GM12873 (cell line): ENCODE measurements at regions not wholly inside any gene's neighbourhood (a gene's known extent, or its start where the extent isn't known, plus 50 kb on each side); places are given as distances from the start of the nearest gene placed in this dataset.

Experiments used
- TF ChIP-seq, protein P1 (sequence below): IDR thresholded peaks from 2 replicates; pipeline ENCODE4 v1.5.1; 2012; ENCODE audit warnings: low read depth, mild to moderate bottlenecking, moderate library complexity, low read length, control low read depth; ENCODE audit not compliant: insufficient read depth; ENCODE audit errors: missing control alignments

DNA sequence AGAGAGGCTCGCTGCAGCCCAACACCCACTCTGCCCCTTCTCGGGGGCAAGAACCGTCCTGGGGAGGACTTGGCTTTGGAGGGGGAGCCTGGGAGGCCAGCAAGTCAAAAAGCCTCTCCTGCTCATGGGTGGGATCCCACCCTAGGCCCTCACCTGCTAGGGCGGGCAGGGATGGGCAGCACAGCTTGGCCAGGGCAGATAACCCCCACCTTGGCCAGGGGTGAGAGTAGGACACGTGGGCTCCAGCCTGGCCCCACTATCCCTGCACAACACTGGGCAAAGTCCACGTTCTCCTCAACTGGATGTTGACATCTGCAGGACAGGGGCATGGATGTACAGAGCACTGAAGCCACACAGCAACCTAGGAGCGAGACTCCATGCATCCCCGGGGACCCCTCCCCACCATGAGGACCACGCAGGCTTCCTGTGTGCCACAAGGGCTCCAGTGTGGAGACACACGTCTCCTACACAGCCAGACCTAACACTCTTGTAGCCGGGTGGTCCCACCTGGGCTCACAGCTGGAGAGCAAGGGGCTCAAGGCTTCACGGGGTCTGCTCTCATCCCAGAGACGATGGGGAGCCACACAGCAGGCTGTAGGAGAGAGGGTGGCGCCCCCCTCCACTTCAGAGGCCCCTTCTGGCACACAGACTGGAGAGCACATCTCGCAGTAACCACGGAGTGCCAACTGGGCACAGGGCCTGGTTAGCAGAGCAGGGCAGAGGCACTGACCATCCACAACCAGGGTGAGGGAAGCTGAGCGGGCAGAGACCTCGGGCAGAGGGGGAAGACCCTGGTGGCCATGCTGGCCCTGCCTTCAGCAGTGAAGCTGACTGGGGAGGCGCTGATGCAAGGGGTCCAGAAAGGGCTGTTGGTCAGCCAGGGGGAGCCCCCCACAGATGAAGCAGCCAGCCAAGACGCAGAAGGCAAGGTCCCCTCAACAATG lies 171.1 kb downstream of the CRYBB2 start:
- TF ChIP-seq, protein P1, sequence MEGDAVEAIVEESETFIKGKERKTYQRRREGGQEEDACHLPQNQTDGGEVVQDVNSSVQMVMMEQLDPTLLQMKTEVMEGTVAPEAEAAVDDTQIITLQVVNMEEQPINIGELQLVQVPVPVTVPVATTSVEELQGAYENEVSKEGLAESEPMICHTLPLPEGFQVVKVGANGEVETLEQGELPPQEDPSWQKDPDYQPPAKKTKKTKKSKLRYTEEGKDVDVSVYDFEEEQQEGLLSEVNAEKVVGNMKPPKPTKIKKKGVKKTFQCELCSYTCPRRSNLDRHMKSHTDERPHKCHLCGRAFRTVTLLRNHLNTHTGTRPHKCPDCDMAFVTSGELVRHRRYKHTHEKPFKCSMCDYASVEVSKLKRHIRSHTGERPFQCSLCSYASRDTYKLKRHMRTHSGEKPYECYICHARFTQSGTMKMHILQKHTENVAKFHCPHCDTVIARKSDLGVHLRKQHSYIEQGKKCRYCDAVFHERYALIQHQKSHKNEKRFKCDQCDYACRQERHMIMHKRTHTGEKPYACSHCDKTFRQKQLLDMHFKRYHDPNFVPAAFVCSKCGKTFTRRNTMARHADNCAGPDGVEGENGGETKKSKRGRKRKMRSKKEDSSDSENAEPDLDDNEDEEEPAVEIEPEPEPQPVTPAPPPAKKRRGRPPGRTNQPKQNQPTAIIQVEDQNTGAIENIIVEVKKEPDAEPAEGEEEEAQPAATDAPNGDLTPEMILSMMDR: no peak

DNA sequence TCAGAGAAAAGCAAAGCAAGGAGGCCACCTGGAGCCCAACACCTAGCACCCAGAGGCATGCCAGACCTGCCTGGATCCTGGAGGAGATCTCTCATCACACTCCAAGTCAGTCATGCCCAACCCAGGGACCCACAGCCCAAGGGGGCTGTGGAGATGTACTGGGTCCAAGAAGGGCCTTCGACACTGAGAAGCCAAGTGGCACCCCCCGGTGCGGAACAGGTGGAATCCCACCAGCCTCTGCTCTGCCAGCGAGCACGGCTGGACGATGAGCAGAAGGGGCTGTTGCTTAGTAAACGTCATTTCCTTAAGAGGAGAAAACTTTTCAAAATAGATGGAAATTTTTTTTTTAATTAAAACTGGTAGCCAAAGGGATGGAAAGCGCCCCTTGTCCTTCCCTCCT lies 171.9 kb upstream of the GRK3 start:
- TF ChIP-seq, protein P1: no peak

DNA sequence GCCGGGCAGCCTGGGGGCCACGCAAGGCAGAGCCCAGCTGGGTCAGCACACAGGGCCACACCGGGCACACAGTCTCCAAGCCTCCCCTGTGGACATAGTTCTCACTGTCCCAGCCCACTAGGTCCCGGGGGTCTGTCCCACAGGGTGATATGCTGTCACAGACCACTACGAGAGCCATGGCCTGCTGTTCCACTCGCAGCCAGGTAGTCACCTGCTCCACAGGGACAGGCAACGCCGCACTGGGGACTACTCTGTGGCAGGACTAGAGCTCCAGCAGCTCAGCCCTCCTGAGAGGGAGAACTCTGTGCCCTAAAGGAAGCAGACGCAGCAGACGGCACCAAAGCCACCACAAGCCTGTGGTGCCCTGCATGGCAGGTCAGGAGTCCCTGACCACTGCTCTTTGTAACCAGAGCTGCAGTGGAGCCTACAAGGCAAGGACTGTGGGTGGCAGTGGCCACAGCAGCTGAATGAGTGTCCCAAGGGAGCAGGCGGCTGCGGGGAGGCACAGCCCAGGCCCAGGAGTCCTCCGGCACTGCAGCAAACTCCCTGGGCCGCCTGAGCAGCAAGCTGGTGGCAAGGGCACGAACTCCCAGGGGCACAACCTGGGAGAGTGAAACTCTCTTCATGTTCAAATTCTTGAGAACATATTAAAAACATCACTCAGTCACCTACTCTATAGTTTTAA lies 171.2 kb upstream of the GRK3 start:
- TF ChIP-seq, protein P1: no peak

DNA sequence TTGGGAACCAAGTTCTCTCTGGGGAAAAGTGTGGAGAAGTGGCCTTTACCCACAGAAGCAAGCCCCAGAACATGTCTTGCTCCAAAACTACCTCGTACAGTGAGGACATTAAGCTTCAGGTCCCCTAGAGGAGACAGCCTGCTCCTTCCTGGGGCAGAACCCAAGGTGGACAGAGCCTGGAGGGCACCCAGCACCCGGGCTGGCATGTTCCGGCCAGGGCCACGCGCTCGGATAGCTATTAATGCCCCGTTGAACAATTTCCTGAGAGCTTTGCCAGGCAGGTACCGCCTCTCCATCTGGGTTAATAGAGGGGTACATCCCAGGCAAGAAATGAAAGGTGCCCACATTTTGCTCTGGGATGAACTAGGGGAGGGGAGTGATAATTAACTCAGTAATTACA lies 169.0 kb upstream of the GRK3 start:
- TF ChIP-seq, protein P1: no peak

DNA sequence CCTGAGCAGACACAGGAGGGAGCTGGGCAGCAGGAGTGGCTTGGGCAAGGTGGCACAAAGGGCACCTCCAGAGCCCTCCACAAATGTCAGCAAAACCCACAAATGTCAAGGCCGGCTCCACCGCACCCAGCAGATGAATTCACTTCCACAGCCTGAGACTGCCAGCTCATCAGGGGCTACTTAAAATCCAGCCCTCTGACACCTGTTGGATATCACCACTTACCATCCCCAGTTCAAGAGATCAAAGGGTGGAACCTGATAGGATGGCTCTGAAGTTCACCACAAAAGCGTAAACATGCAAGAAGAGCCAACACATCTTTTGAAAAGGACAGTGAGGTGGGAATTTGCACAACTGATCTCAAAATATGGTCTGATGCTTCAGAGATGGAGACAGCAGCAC lies 168.6 kb upstream of the GRK3 start:
- TF ChIP-seq, protein P1: no peak

DNA sequence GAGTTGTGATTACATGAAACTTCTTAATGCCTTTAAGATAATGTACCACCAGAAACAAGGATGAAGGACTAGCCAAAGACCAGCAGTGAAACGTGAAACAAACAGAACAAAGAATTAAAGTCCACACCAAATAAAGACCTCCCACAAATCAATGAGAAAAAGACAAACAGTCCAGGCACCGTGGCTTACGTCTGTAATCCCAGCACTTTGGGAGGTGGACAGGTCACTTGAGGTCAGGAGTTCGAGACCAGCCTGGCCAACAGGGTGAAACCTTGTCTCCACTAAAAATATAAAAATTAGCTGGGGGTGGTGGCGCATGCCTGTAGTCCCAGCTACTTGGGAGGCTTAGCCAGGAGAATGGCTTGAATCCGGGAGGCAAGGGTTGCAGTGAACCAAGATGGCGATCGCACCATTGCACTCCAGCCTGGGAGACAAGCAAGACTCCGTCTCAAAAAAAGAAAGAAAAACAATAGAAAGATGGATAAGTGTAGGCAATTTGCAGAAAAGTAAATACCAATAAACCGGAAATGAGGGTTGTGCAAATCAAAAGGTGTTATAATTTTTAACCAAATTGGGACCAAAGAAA lies 167.8 kb upstream of the GRK3 start:
- TF ChIP-seq, protein P1: no peak

DNA sequence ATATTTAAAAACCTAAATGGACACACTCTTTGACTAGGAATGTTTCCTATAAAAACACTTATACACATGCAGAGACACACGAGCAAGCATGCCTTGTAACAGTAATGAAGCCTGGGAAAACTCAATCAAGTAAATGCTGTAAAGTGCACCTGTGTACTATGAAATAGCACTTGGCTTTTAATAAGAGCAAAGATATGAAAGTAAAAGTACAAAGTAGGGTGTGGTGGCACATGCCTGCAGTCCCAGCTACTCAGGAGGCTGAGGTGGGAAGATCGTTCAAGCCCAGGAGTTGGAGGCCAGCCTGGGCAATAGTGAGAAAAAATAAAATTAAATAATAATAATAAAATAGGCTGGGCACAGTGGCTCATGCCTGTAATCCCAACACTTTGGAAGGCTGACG lies 166.9 kb upstream of the GRK3 start:
- TF ChIP-seq, protein P1: no peak
